ENCODE measurements at regions not wholly inside any gene's neighbourhood (a gene's known extent, or its start where the extent isn't known, plus 50 kb on each side); places are given as distances from the start of the nearest gene placed in this dataset.

- no peak overlapping the region for H3K4me2 ChIP-seq (ENCODE audit: insufficient read depth, low read length)
- no peaks in the 10 kb centered on the region for H3K79me2 ChIP-seq (ENCODE audit: insufficient read depth, low read length)
- ATAC-seq (ENCODE audit: insufficient read depth, low read depth) (no peak), DNase-seq (no peak)
- H3K9ac ChIP-seq (ENCODE audit: low read depth, low read length): no peak overlapping the region
- peaks cover 4% of the 10 kb centered on the region for H3K27me3 ChIP-seq (ENCODE audit: insufficient read depth, low read length, poor library complexity)
- no peaks in the 10 kb centered on the region for H3K36me3 ChIP-seq (ENCODE audit: insufficient read depth, low read length)
- no peaks in the 10 kb centered on the region for H4K20me1 ChIP-seq (ENCODE audit: insufficient read depth, low read length)
- H3K9me3 ChIP-seq (ENCODE audit: insufficient read depth, low read length, severe bottlenecking): no peaks in the 10 kb centered on the region
- H2AFZ ChIP-seq (ENCODE audit: low read depth, low read length): no peak overlapping the region
- H3K27ac ChIP-seq (ENCODE audit: low read length): no peak overlapping the region
- H3K4me1 ChIP-seq (ENCODE audit: insufficient read depth, low read length): no peaks in the 10 kb centered on the region
- TF ChIP-seq CTCF (IDR thresholded peaks at IDR 0.05; ENCODE audit: borderline replicate concordance, extremely low read depth, low read length, poor library complexity, severe bottlenecking) (peak; percentile 66), EZH2 (IDR thresholded peaks at IDR 0.05; ENCODE audit: borderline replicate concordance, low read depth, low read length, severe bottlenecking) (no peak)
- H3K4me3 ChIP-seq (ENCODE audit: low read depth in 1 of 2, low read length in 2 of 2): no peak overlapping the region
Measured at GRCh38 chr19:34096020-34096915, 76.0 kb upstream of the LSM14A start.

GRCh38 chr19:34104096-34104495, 68.2 kb upstream of the LSM14A start:
- no peaks in the 10 kb centered on the region for H3K9me3 ChIP-seq (ENCODE audit: insufficient read depth, low read length, severe bottlenecking)
- no peak for DNase-seq

GRCh38 chr19:34104557-34104956, 67.7 kb upstream of the LSM14A start:
- H3K36me3 ChIP-seq (ENCODE audit: insufficient read depth, low read length): no peaks in the 10 kb centered on the region
- TF ChIP-seq CTCF (IDR thresholded peaks at IDR 0.05; ENCODE audit: borderline replicate concordance, extremely low read depth, low read length, poor library complexity, severe bottlenecking): no peak
- DNase-seq (no peak), ATAC-seq (ENCODE audit: insufficient read depth, low read depth) (no peak)
- no peaks in the 10 kb centered on the region for H3K4me1 ChIP-seq (ENCODE audit: insufficient read depth, low read length)
- H2AFZ ChIP-seq (ENCODE audit: low read depth, low read length): no peak overlapping the region
- no peaks in the 10 kb centered on the region for H3K9me3 ChIP-seq (ENCODE audit: insufficient read depth, low read length, severe bottlenecking)
- no peak overlapping the region for H3K9ac ChIP-seq (ENCODE audit: low read depth, low read length)
- no peak overlapping the region for H3K27ac ChIP-seq (ENCODE audit: low read length)
- peaks cover 7% of the 10 kb centered on the region for H3K27me3 ChIP-seq (ENCODE audit: insufficient read depth, low read length, poor library complexity)
- H3K79me2 ChIP-seq (ENCODE audit: insufficient read depth, low read length): no peaks in the 10 kb centered on the region
- no peak overlapping the region for H3K4me2 ChIP-seq (ENCODE audit: insufficient read depth, low read length)
- H3K4me3 ChIP-seq (ENCODE audit: low read depth in 1 of 2, low read length in 2 of 2): no peak overlapping the region
- H4K20me1 ChIP-seq (ENCODE audit: insufficient read depth, low read length): no peaks in the 10 kb centered on the region

More at GRCh38 chr19:34104096-34104495, 68.2 kb upstream of the LSM14A start:
- no peaks in the 10 kb centered on the region for H4K20me1 ChIP-seq (ENCODE audit: insufficient read depth, low read length)
- no peaks in the 10 kb centered on the region for H3K79me2 ChIP-seq (ENCODE audit: insufficient read depth, low read length)
- peaks cover 4% of the 10 kb centered on the region for H3K27me3 ChIP-seq (ENCODE audit: insufficient read depth, low read length, poor library complexity)
- no peak for TF ChIP-seq EZH2 (IDR thresholded peaks at IDR 0.05; ENCODE audit: borderline replicate concordance, low read depth, low read length, severe bottlenecking)
- no peak for TF ChIP-seq CTCF (IDR thresholded peaks at IDR 0.05; ENCODE audit: borderline replicate concordance, extremely low read depth, low read length, poor library complexity, severe bottlenecking)
- H3K27ac ChIP-seq (ENCODE audit: low read length): no peak overlapping the region
- no peak overlapping the region for H2AFZ ChIP-seq (ENCODE audit: low read depth, low read length)
- no peak for ATAC-seq (ENCODE audit: insufficient read depth, low read depth)
- no peaks in the 10 kb centered on the region for H3K36me3 ChIP-seq (ENCODE audit: insufficient read depth, low read length)
- no peaks in the 10 kb centered on the region for H3K4me1 ChIP-seq (ENCODE audit: insufficient read depth, low read length)
- no peak overlapping the region for H3K4me3 ChIP-seq (ENCODE audit: low read depth in 1 of 2, low read length in 2 of 2)
- no peak overlapping the region for H3K9ac ChIP-seq (ENCODE audit: low read depth, low read length)
- H3K4me2 ChIP-seq (ENCODE audit: insufficient read depth, low read length): no peak overlapping the region
